Inflammatory macrophage (primary cell): ENCODE measurements at regions not wholly inside any gene's neighbourhood (a gene's known extent, or its start where the extent isn't known, plus 50 kb on each side); places are given as distances from the start of the nearest gene placed in this dataset.

Experiments
- DNase-seq, 2 donors: peaks; one replicate each; pipeline ENCODE4 v3.0.0-alpha.2; 2020 to 2022

GRCh38 chr18:27825689-27826088, 351.2 kb downstream of the CDH2 start:
- no peak for DNase-seq

- DNase-seq, result no peak
Measured at GRCh38 chr18:27824841-27825681, 351.9 kb downstream of the CDH2 start.

DNA sequence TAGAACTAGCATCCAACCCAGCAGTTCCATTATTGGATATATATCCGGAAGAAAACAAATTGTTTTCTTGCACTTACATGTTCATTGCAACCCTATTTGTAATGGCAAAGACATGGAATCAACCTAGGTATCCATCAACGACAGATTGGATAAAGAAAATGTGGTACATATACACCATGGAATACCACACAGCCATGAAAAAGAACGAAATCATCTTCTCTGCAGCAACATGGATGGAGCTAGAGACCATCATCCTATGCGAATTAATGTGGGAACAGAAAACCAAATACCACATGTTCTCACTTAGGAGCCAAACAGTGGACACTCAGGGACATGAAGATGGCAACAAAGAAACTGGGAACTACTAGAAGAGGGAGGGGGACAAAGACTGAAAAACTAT, 352.7 kb downstream of the CDH2 start:
- DNase-seq, result no peak

GRCh38 chr18:27823053-27823452, 353.9 kb downstream of the CDH2 start:
- no peak for DNase-seq

GRCh38 chr18:27808683-27809082, 368.2 kb downstream of the CDH2 start:
- no peak for DNase-seq

GRCh38 chr18:27803957-27804356, 373.0 kb downstream of the CDH2 start:
- no peak for DNase-seq

GRCh38 chr18:27797484-27797883, 379.4 kb downstream of the CDH2 start:
- no peak for DNase-seq

DNA sequence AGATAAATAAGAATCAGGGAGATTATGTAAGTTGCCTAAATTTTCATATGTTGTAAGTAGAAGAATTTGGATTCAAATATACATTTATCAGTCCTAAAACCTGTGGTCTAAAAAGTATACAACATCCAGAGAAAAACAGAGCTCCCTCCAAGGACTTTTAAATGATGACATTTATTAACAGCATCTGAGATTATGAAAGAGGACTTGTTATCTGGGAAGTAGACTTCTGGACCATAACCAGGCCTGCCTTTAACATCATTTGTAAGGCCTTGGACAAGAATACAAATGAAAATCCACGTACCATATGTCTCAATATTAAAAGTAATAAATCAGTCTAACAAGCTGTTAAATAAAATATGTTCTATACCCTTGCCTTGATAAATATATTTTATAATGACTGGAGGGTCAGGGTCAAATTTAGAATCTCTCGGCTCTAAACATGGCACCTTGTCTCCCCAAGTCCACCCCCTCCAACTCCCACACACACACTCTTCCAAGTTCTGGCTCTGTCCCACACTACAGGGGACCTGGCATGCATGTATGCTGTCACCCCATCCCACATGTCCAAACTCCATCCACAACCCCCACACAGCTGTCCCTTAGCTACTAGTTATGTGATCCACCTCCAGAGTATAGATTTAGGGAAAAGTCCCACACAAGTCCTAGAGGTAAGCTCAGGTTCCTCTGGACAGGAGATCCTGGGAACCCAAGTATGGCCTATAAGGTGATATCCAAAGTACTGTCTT, 382.6 kb downstream of the CDH2 start:
- no peak for DNase-seq

DNA sequence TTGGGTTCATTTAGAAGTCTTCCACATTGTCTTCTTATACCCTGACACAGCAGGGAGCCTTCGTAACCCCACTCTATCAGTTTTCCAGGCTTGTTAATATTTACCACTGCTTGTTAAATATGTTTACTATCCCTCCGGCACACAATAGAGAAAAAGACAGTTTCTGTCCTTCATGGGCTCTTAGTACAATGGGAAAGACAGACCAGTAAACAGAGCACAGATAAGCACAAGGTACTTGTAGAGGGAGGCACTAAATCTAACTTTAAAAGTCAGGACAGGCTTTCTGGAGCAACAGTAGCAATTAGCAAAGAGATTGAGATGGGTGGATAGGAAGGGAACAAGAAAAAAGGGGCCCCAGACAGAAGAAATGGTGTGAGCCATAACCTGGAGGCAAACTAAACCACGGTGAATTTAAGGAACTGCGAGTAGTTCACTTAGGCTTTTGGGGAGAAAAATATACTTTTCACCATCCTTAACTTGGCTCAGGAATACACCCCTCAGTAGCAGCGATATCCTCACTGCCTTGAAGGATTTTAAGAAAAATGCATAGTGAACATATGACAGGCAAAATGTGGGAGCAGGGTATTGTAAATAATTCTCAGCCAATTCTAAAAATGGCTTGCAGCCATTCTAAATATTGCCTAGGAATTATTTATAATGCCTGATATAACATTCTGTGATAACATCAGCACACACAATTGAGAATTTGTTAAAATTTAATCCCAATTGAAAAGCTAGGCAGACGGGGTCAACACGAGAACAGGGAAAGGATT, 383.7 kb downstream of the CDH2 start:
- no peak for DNase-seq

DNA sequence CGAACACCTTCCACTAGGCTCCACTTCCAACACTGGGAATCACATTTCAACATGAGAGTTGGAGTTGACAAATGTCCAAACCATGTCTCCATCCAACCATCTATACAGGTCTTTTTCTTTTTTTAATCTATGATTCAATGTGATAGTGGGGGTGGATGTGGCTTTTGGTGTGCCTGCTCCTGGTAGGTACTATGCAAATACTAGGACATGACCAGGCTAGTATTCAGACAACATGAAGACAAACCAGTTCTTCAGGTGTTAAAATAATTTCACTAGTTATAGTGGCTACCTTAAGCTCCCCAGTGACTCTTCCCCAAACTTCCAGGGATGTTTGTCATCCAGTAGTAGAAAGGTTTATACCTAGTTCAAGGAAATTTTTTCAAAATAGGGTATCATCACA, 387.5 kb downstream of the CDH2 start:
- no peak for DNase-seq

DNA sequence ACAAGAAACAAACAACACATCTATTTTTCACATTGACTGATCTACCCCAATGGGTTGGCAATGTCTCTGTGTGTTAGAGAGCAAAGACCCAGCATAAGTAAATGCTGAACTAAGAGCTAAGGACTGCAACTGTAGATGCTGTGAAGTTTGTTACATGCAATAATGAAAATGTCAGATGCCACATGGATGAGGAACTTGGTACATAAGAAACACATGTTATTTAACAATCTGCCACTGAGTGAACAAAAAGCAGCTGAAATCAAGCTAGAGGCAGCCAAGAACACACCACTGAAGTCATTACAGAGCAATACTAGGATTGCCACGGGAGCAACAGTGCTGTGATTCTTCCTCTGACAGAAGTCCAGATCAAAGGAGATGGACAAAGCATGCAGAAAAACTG, 389.4 kb downstream of the CDH2 start:
- DNase-seq, result no peak

GRCh38 chr18:27785815-27786471, 391.0 kb downstream of the CDH2 start:
- DNase-seq, result no peak

GRCh38 chr18:27780061-27780745, 396.7 kb downstream of the CDH2 start:
- DNase-seq, result no peak

GRCh38 chr18:27778925-27779324, 398.0 kb downstream of the CDH2 start:
- DNase-seq, result no peak

DNA sequence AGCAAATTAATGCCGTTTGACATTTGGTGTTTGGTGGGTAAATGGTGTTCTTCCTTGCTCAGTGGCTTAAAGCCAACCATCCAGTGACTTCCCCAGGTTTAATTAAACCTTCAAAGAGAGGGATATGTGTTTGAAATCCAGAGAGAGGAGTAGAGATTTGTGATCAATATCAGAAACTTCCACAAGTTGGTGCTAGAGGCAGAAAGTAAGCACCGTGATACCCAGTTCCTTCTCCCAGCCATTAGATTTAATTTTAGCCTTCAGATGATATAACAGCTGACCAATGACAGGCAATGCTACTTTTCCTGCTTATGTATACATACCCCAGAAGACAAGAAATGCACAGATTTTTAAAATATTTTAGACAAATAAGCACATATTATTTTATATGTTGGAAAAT, 398.5 kb downstream of the CDH2 start:
- no peak for DNase-seq

DNA sequence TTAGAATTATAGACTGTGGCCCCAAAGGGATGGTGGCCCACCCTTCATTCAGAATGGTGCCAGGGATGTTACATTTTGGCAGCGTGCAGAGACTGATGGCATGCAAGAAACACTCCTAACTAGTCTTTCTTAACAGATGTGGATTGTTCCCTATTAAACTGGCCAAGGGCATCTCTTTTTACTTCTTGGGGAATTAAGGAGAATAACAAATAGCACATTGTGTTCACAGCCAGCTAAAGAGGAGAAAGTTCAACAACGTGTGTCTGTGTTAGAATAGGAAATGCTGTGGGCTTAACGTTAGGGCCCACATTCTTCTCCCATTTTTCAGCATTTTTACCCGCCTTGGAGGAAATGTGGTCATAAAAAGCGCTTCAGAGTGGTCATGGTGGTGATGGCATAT, 404.8 kb downstream of the CDH2 start:
- DNase-seq, result no peak

GRCh38 chr18:27771571-27771970, 405.4 kb downstream of the CDH2 start:
- no peak for DNase-seq

DNA sequence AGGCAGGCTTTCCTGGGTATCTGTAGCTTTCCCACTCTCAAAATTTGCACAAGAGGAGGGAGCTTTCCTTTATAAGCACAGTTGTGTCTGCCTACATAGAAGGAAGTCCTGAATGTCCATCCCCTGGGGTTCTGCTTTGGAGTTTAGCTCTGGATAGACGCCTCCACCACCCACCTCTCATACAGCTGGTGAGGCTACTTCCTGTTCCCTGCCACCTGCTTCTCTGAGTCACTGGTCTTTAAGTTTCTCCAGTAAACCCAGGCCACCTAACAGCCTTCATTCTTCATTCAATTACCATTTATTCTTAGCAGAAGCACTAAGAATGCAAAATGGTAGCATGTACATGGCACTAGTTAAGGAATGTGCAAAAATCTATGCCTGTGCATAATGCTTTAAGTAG, 407.8 kb downstream of the CDH2 start:
- no peak for DNase-seq

GRCh38 chr18:27763936-27764335, 413.0 kb downstream of the CDH2 start:
- DNase-seq, result no peak

GRCh38 chr18:27763341-27763740, 413.6 kb downstream of the CDH2 start:
- no peak for DNase-seq

DNA sequence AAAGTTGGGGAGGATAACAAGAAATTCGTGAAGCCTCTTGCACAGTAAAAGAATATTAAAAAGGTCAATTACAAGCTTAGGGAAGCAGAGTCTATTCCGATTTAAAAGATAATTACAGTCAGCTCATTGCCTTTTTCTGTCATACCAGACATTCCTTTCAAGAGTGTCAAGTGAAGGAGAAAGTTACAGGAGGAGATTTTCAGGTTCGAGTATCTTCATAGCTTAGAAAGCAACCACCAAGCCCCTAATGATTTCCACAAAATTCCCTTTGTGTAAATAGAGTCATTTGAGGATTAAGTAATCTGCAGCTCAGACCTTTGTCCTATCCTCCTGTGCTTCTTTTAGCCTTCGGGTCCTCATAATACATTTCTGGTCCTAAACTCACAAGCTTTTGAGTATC, 414.9 kb downstream of the CDH2 start:
- no peak for DNase-seq

- no peak for DNase-seq
Measured at GRCh38 chr18:27752944-27753343, 424.0 kb downstream of the CDH2 start.
